Keratinocyte (primary cell): ENCODE measurements at regions not wholly inside any gene's neighbourhood (a gene's known extent, or its start where the extent isn't known, plus 50 kb on each side); places are given as distances from the start of the nearest gene placed in this dataset.

Experiments
- CTCF ChIP-seq, 3 experiments: IDR thresholded peaks in 1 of 3; conservative IDR thresholded peaks in 1 of 3; optimal IDR thresholded peaks in 1 of 3; 2 replicates in 2 of 3; 3 replicates in 1 of 3; pipeline versions ENCODE3 to v1.5.1; 2011; ENCODE audit warnings: low read length in 3 of 3, mild to moderate bottlenecking in 3 of 3, moderate library complexity in 2 of 3, control low read depth in 1 of 3, inconsistent platforms in 1 of 3; ENCODE audit not compliant: insufficient read depth in 2 of 3; ENCODE audit errors: extremely low read depth in 1 of 3
- EZH2 ChIP-seq: IDR thresholded peaks from one replicate; pipeline ENCODE4 v1.6.1; 2012; ENCODE audit warnings: inconsistent platforms, mild to moderate bottlenecking, low read length, moderate library complexity

GRCh38 chr9:119834064-119834620 lies 464.9 kb upstream of the BRINP1 start:
- no peak for TF ChIP-seq CTCF (optimal IDR thresholded peaks at IDR 0.05 in 1 of 3, IDR thresholded peaks at IDR 0.05 in 1 of 3, conservative IDR thresholded peaks at IDR 0.05 in 1 of 3; ENCODE audit: extremely low read depth in 1 of 3, insufficient read depth in 2 of 3, low read length in 3 of 3)
- TF ChIP-seq EZH2, result no peak
